Type B pancreatic cell (in vitro differentiated cells): ENCODE measurements at regions not wholly inside any gene's neighbourhood (a gene's known extent, or its start where the extent isn't known, plus 50 kb on each side); places are given as distances from the start of the nearest gene placed in this dataset.

Source experiments
- DNase-seq: peaks from one replicate; pipeline ENCODE4 v3.0.0; 2021; ENCODE audit warnings: mixed read lengths; ENCODE audit not compliant: unreplicated experiment; ENCODE audit errors: extremely low spot score
- H3K27ac Mint-ChIP-seq: 2 replicates; pipeline ENCODE4 v1.8.0; 2021; ENCODE audit warnings: mild to moderate bottlenecking, mixed read lengths
- H3K27me3 Mint-ChIP-seq: 2 replicates; pipeline ENCODE4 v1.8.0; 2021; ENCODE audit warnings: mixed read lengths
- H3K36me3 Mint-ChIP-seq: 2 replicates; pipeline ENCODE4 v1.8.0; 2021; ENCODE audit warnings: mixed read lengths
- H3K4me1 Mint-ChIP-seq: one replicate; pipeline ENCODE4 v1.8.0; 2021; ENCODE audit warnings: mixed read lengths; ENCODE audit not compliant: unreplicated experiment
- H3K4me3 Mint-ChIP-seq: 2 replicates; pipeline ENCODE4 v1.8.0; 2021; ENCODE audit warnings: mild to moderate bottlenecking, mixed read lengths
- H3K9me3 Mint-ChIP-seq: 2 replicates; pipeline ENCODE4 v1.8.0; 2021; ENCODE audit warnings: mixed read lengths
- CTCF ChIP-seq: fragments of 200-600 bp; sonication (generic); conservative IDR thresholded peaks from 2 replicates; pipeline ENCODE4 v1.5.0; 2021; ENCODE audit warnings: antibody characterized with exemption, mild to moderate bottlenecking

- H3K4me1 Mint-ChIP-seq = peaks cover 10% of the 10 kb centered on the region
- H3K36me3 Mint-ChIP-seq = no peaks in the 10 kb centered on the region
- H3K4me3 Mint-ChIP-seq = no peak overlapping the region
- peaks cover 7% of the 10 kb centered on the region for H3K9me3 Mint-ChIP-seq
- H3K27me3 Mint-ChIP-seq = peaks cover 4% of the 10 kb centered on the region
- no peak overlapping the region for H3K27ac Mint-ChIP-seq
- TF ChIP-seq CTCF = no peak
- no peak for DNase-seq
Measured at GRCh38 chr16:65308506-65308905, 186.6 kb upstream of the CDH11 start.

GRCh38 chr16:65307286-65307685 lies 185.4 kb upstream of the CDH11 start:
- TF ChIP-seq CTCF = no peak
- H3K4me1 Mint-ChIP-seq = peaks cover 10% of the 10 kb centered on the region
- no peak overlapping the region for H3K27ac Mint-ChIP-seq
- H3K9me3 Mint-ChIP-seq = peaks cover 14% of the 10 kb centered on the region
- H3K27me3 Mint-ChIP-seq = peaks cover 4% of the 10 kb centered on the region
- no peak for DNase-seq
- H3K4me3 Mint-ChIP-seq = no peak overlapping the region
- H3K36me3 Mint-ChIP-seq = peaks cover 4% of the 10 kb centered on the region

GRCh38 chr16:65306722-65307121 lies 184.9 kb upstream of the CDH11 start:
- Mint-ChIP-seq H3K4me3 (no peak overlapping the region), H3K36me3 (peaks cover 4% of the 10 kb centered on the region), H3K27me3 (peaks cover 4% of the 10 kb centered on the region), H3K4me1 (peaks cover 10% of the 10 kb centered on the region), H3K9me3 (peaks cover 14% of the 10 kb centered on the region), H3K27ac (no peak overlapping the region)
- no peak for DNase-seq
- TF ChIP-seq CTCF = no peak

- H3K4me3 Mint-ChIP-seq = no peak overlapping the region
- peaks cover 4% of the 10 kb centered on the region for H3K36me3 Mint-ChIP-seq
- H3K4me1 Mint-ChIP-seq = peaks cover 10% of the 10 kb centered on the region
- TF ChIP-seq CTCF = no peak
- peaks cover 4% of the 10 kb centered on the region for H3K27me3 Mint-ChIP-seq
- H3K27ac Mint-ChIP-seq = no peak overlapping the region
- no peak for DNase-seq
- H3K9me3 Mint-ChIP-seq = peaks cover 14% of the 10 kb centered on the region
Measured at GRCh38 chr16:65306300-65306699, 184.4 kb upstream of the CDH11 start.

GRCh38 chr16:65305266-65305959 lies 183.6 kb upstream of the CDH11 start:
- peaks cover 4% of the 10 kb centered on the region for H3K27me3 Mint-ChIP-seq
- H3K36me3 Mint-ChIP-seq = peaks cover 4% of the 10 kb centered on the region
- H3K4me1 Mint-ChIP-seq = peaks cover 10% of the 10 kb centered on the region
- H3K27ac Mint-ChIP-seq = no peak overlapping the region
- DNase-seq = no peak
- TF ChIP-seq CTCF = no peak
- H3K9me3 Mint-ChIP-seq = peaks cover 14% of the 10 kb centered on the region
- no peak overlapping the region for H3K4me3 Mint-ChIP-seq
